SU-DHL-6 (cell line): ENCODE measurements at regions not wholly inside any gene's neighbourhood (a gene's known extent, or its start where the extent isn't known, plus 50 kb on each side); places are given as distances from the start of the nearest gene placed in this dataset.

Source experiments
- H2AFZ ChIP-seq: fragments of 200-600 bp; sonication (generic); 2 replicates; pipeline ENCODE4 v1.6.1; 2014; ENCODE audit warnings: low read depth, mild to moderate bottlenecking, moderate library complexity, mixed read lengths, antibody characterized with exemption, low read length; ENCODE audit not compliant: severe bottlenecking
- H3F3A ChIP-seq: fragments of 200-600 bp; shearing (Covaris generic); 2 replicates; pipeline ENCODE4 v1.6.0; 2016; ENCODE audit warnings: antibody characterized with exemption, mild to moderate bottlenecking; ENCODE audit not compliant: insufficient read depth
- H3K27ac ChIP-seq: fragments of 200-600 bp; sonication (generic); 2 replicates; pipeline ENCODE4 v1.5.1; 2016; ENCODE audit warnings: low read depth, mild to moderate bottlenecking, low read length, moderate library complexity, mixed read lengths
- H3K27me3 ChIP-seq: fragments of 200-600 bp; sonication (generic), shearing (Covaris generic); 2 replicates; pipeline ENCODE4 v1.6.0; 2014; ENCODE audit warnings: mild to moderate bottlenecking, low read length
- H3K36me3 ChIP-seq: fragments of 200-600 bp; sonication (generic); 2 replicates; pipeline ENCODE4 v1.6.1; 2014; ENCODE audit warnings: mild to moderate bottlenecking, low read length, mixed read lengths
- H3K4me2 ChIP-seq: fragments of 300-600, 200-600 bp; shearing (Covaris generic), sonication (generic); 2 replicates; pipeline ENCODE4 v1.6.0; 2014; ENCODE audit warnings: low read length, low read depth, mild to moderate bottlenecking; ENCODE audit not compliant: poor library complexity, severe bottlenecking
- H3K4me3 ChIP-seq: fragments of 200-600 bp; sonication (generic); 2 replicates; pipeline ENCODE4 v1.5.1; 2014; ENCODE audit warnings: antibody characterized with exemption, low read length, mild to moderate bottlenecking, mixed read lengths; ENCODE audit not compliant: insufficient read depth, poor library complexity, severe bottlenecking
- H3K79me2 ChIP-seq: fragments of 200-600 bp; sonication (generic); 2 replicates; pipeline ENCODE4 v1.6.1; 2014; ENCODE audit warnings: mild to moderate bottlenecking, low read length, moderate library complexity; ENCODE audit not compliant: insufficient read depth
- H3K9ac ChIP-seq: fragments of 200-600 bp; sonication (generic); 2 replicates; pipeline ENCODE4 v1.7.0; 2014; ENCODE audit warnings: mild to moderate bottlenecking, low read length
- H3K9me2 ChIP-seq: fragments of 200-600 bp; sonication (generic); replicated peaks from 2 replicates; pipeline ENCODE4 v1.6.1; 2014; ENCODE audit warnings: low read length; ENCODE audit not compliant: insufficient read depth
- H3K9me3 ChIP-seq: fragments of 200-600 bp; sonication (generic); 2 replicates; pipeline ENCODE4 v1.6.1; 2014; ENCODE audit warnings: low read length, mixed read lengths; ENCODE audit not compliant: insufficient read depth
- H4K20me1 ChIP-seq: fragments of 200-600 bp; sonication (generic); 2 replicates; pipeline ENCODE4 v1.6.1; 2014; ENCODE audit warnings: low read depth, mild to moderate bottlenecking, antibody characterized with exemption, low read length, moderate library complexity, mixed read lengths
- EZH2phosphoT487 ChIP-seq: fragments of 200-600 bp; sonication (generic), shearing (Covaris generic); conservative IDR thresholded peaks from 2 replicates; pipeline ENCODE4 v1.6.1; 2018; ENCODE audit warnings: mild to moderate bottlenecking, antibody characterized with exemption, low read length, moderate library complexity, mixed read lengths
- TF ChIP-seq, protein P1 (sequence below): fragments of 200-600 bp; sonication (generic); IDR thresholded peaks from one replicate; pipeline ENCODE4 v1.5.1; 2017; ENCODE audit warnings: antibody characterized with exemption, mild to moderate bottlenecking, low read length, moderate library complexity; ENCODE audit not compliant: insufficient read depth, poor library complexity, severe bottlenecking

DNA sequence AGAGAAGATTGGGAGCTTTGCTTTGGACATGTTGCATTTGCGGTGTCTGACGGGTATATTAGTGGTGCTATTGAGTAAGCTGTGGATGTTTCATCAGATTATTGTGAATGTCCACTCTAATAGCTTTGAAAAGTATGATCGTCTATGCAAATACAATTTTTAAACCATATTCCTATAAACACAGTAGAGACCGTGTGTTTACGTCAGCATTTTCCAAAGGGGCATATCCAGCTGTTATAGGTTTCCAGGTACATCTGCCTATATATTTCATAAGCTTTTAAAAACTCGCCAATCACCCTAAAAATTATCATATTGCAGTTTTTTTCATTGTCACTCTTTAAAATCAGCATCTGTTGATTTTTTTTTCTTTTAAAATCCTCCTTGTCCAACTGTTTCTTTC is 91.7 kb downstream of the NKX2-1 start:
- Histone ChIP-seq H3K4me3 (no peak overlapping the region), H3K9ac (no peak overlapping the region), H3K79me2 (no peaks in the 10 kb centered on the region), H3K27ac (no peak overlapping the region), H3K4me2 (no peak overlapping the region), H3K9me2 (no peaks in the 10 kb centered on the region), H3F3A (no peaks in the 10 kb centered on the region), H3K36me3 (no peaks in the 10 kb centered on the region), H3K27me3 (no peaks in the 10 kb centered on the region), H3K9me3 (no peaks in the 10 kb centered on the region), H4K20me1 (no peaks in the 10 kb centered on the region), H2AFZ (no peak overlapping the region)
- TF ChIP-seq, protein P1, sequence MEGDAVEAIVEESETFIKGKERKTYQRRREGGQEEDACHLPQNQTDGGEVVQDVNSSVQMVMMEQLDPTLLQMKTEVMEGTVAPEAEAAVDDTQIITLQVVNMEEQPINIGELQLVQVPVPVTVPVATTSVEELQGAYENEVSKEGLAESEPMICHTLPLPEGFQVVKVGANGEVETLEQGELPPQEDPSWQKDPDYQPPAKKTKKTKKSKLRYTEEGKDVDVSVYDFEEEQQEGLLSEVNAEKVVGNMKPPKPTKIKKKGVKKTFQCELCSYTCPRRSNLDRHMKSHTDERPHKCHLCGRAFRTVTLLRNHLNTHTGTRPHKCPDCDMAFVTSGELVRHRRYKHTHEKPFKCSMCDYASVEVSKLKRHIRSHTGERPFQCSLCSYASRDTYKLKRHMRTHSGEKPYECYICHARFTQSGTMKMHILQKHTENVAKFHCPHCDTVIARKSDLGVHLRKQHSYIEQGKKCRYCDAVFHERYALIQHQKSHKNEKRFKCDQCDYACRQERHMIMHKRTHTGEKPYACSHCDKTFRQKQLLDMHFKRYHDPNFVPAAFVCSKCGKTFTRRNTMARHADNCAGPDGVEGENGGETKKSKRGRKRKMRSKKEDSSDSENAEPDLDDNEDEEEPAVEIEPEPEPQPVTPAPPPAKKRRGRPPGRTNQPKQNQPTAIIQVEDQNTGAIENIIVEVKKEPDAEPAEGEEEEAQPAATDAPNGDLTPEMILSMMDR, result no peak
- TF ChIP-seq EZH2phosphoT487, result no peak

DNA sequence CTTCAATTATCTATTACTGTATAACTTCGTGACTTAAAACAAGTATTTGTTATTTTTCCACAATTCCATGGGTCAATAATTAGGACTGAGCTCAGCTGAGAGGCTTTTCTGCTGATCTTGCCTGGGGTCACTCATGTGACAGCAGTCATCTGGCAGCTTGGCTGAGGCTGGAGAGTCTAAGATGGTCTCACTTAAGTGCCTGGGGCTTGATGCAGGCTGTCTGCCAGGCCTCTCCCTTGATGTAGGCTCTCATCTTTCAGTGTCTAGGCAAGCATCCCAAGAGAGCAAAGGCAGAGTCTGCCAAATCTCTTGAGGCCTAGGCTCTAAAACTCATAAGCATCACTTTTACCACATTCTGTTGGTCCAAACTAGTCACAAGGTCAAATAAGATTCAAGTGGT is 93.2 kb downstream of the NKX2-1 start:
- Histone ChIP-seq H3K9me3 (no peaks in the 10 kb centered on the region), H2AFZ (no peak overlapping the region), H3K79me2 (no peaks in the 10 kb centered on the region), H3K4me3 (no peak overlapping the region), H4K20me1 (no peaks in the 10 kb centered on the region), H3F3A (no peaks in the 10 kb centered on the region), H3K36me3 (no peaks in the 10 kb centered on the region), H3K9me2 (no peaks in the 10 kb centered on the region), H3K9ac (no peak overlapping the region), H3K4me2 (no peak overlapping the region), H3K27ac (no peak overlapping the region), H3K27me3 (no peaks in the 10 kb centered on the region)
- TF ChIP-seq, protein P1, result no peak
- no peak for TF ChIP-seq EZH2phosphoT487

GRCh38 chr14:36426113-36426512 is 93.9 kb downstream of the NKX2-1 start:
- Histone ChIP-seq H3K79me2 (no peaks in the 10 kb centered on the region), H3K9me3 (no peaks in the 10 kb centered on the region), H3K4me3 (no peak overlapping the region), H3K9ac (no peak overlapping the region), H3K27ac (no peak overlapping the region), H3K4me2 (no peak overlapping the region), H3K27me3 (no peaks in the 10 kb centered on the region), H3K9me2 (no peaks in the 10 kb centered on the region), H4K20me1 (no peaks in the 10 kb centered on the region), H3K36me3 (no peaks in the 10 kb centered on the region), H3F3A (no peaks in the 10 kb centered on the region), H2AFZ (no peak overlapping the region)
- no peak for TF ChIP-seq EZH2phosphoT487
- TF ChIP-seq, protein P1, result no peak
